ENCODE measurements at regions not wholly inside any gene's neighbourhood (a gene's known extent, or its start where the extent isn't known, plus 50 kb on each side); places are given as distances from the start of the nearest gene placed in this dataset.

- WGBS, 2 donors (ENCODE audit: extremely low coverage in 2 of 2, insufficient read length in 2 of 2, insufficient replicate concordance in 1 of 2) = no CpG with 5 or more reads among the region's 2 CpGs
Observed at GRCh38 chr17:63309021-63309420, 137.1 kb downstream of the CYB561 start.

GRCh38 chr17:63311416-63311937 lies 134.6 kb downstream of the CYB561 start:
- Histone ChIP-seq H4K91ac (ENCODE audit: low read depth, low read length, poor library complexity) (no peak overlapping the region), H3K9me3 (replicated peaks in 1 of 2; ENCODE audit: control insufficient read depth in 2 of 2, insufficient read depth in 1 of 2, low read depth in 1 of 2, low read length in 2 of 2) (peaks cover 0 to 18% of the 10 kb centered on the region in 2 donors), H3K4ac (ENCODE audit: low read length) (no peak overlapping the region), H2AK5ac (ENCODE audit: low read depth, low read length) (no peak overlapping the region), H3K4me1 (ENCODE audit: control insufficient read depth in 2 of 2, insufficient read depth in 1 of 2, low read depth in 1 of 2, low read length in 2 of 2) (no peaks in the 10 kb centered on the region), H2BK120ac (ENCODE audit: low read depth, low read length) (no peak overlapping the region), H3K79me1 (ENCODE audit: low read depth, low read length) (no peaks in the 10 kb centered on the region), H2AFZ (ENCODE audit: low read length) (no peak overlapping the region), H3K23ac (ENCODE audit: low read depth, low read length, poor library complexity) (no peak overlapping the region), H2BK5ac (ENCODE audit: low read length) (no peak overlapping the region), H3K27ac (replicated peaks; ENCODE audit: low read length) (no peak overlapping the region), H3K9ac (ENCODE audit: low read depth, low read length, poor library complexity) (no peak overlapping the region), H3K14ac (ENCODE audit: low read length) (no peak overlapping the region), H2BK15ac (ENCODE audit: low read length) (no peak overlapping the region), H2BK12ac (ENCODE audit: low read length) (no peak overlapping the region), H3K27me3 (ENCODE audit: control insufficient read depth in 3 of 3, insufficient read depth in 3 of 3, low read depth in 1 of 3, low read length in 3 of 3) (peaks cover 0 to 2% (median 0%) of the 10 kb centered on the region in 3 experiments), H4K8ac (ENCODE audit: low read depth, low read length) (no peak overlapping the region), H3K18ac (ENCODE audit: low read length) (no peak overlapping the region), H3K4me3 (ENCODE audit: low read length in 2 of 2) (no peak overlapping the region), H3K4me2 (ENCODE audit: insufficient read depth, low read length, poor library complexity, severe bottlenecking) (no peak overlapping the region), H3K36me3 (replicated peaks in 1 of 2; ENCODE audit: control insufficient read depth in 2 of 2, insufficient read depth in 2 of 2, low read length in 2 of 2) (peaks cover 3 to 31% of the 10 kb centered on the region in 2 donors)
- DNase-seq (ENCODE audit: low spot score) = no peak

More at GRCh38 chr17:63309021-63309420, 137.1 kb downstream of the CYB561 start:
- no peak overlapping the region for H2BK5ac ChIP-seq (ENCODE audit: low read length)
- H3K4me2 ChIP-seq (ENCODE audit: insufficient read depth, low read length, poor library complexity, severe bottlenecking) = no peak overlapping the region
- H4K91ac ChIP-seq (ENCODE audit: low read depth, low read length, poor library complexity) = no peak overlapping the region
- no peak overlapping the region for H4K8ac ChIP-seq (ENCODE audit: low read depth, low read length)
- H3K27ac ChIP-seq (replicated peaks; ENCODE audit: low read length) = no peak overlapping the region
- no peak overlapping the region for H3K4me3 ChIP-seq (ENCODE audit: low read length in 2 of 2)
- no peak overlapping the region for H3K14ac ChIP-seq (ENCODE audit: low read length)
- no peak overlapping the region for H3K18ac ChIP-seq (ENCODE audit: low read length)
- no peak overlapping the region for H2AFZ ChIP-seq (ENCODE audit: low read length)
- no peak overlapping the region for H2BK120ac ChIP-seq (ENCODE audit: low read depth, low read length)
- H2AK5ac ChIP-seq (ENCODE audit: low read depth, low read length) = no peak overlapping the region
- no peaks in the 10 kb centered on the region for H3K79me1 ChIP-seq (ENCODE audit: low read depth, low read length)
- no peak overlapping the region for H2BK15ac ChIP-seq (ENCODE audit: low read length)
- H2BK12ac ChIP-seq (ENCODE audit: low read length) = no peak overlapping the region
- no peak overlapping the region for H3K4ac ChIP-seq (ENCODE audit: low read length)
- H3K27me3 ChIP-seq (ENCODE audit: control insufficient read depth in 3 of 3, insufficient read depth in 3 of 3, low read depth in 1 of 3, low read length in 3 of 3) = peaks cover 0 to 2% (median 0%) of the 10 kb centered on the region in 3 experiments
- peaks cover 1 to 17% of the 10 kb centered on the region in 2 donors for H3K36me3 ChIP-seq (replicated peaks in 1 of 2; ENCODE audit: control insufficient read depth in 2 of 2, insufficient read depth in 2 of 2, low read length in 2 of 2)
- no peak overlapping the region for H3K9ac ChIP-seq (ENCODE audit: low read depth, low read length, poor library complexity)
- no peak overlapping the region for H3K23ac ChIP-seq (ENCODE audit: low read depth, low read length, poor library complexity)
- H3K9me3 ChIP-seq (replicated peaks in 1 of 2; ENCODE audit: control insufficient read depth in 2 of 2, insufficient read depth in 1 of 2, low read depth in 1 of 2, low read length in 2 of 2) = peaks cover 3 to 26% of the 10 kb centered on the region in 2 donors
- no peak for DNase-seq (ENCODE audit: low spot score)
- peaks cover 0 to 2% of the 10 kb centered on the region in 2 donors for H3K4me1 ChIP-seq (ENCODE audit: control insufficient read depth in 2 of 2, insufficient read depth in 1 of 2, low read depth in 1 of 2, low read length in 2 of 2)

- Histone ChIP-seq H3K14ac (ENCODE audit: low read length) (no peak overlapping the region), H3K4me2 (ENCODE audit: insufficient read depth, low read length, poor library complexity, severe bottlenecking) (no peak overlapping the region), H3K36me3 (replicated peaks in 1 of 2; ENCODE audit: control insufficient read depth in 2 of 2, insufficient read depth in 2 of 2, low read length in 2 of 2) (peaks cover 3 to 63% of the 10 kb centered on the region in 2 donors), H3K4ac (ENCODE audit: low read length) (no peak overlapping the region), H4K91ac (ENCODE audit: low read depth, low read length, poor library complexity) (no peak overlapping the region), H3K18ac (ENCODE audit: low read length) (no peak overlapping the region), H3K9ac (ENCODE audit: low read depth, low read length, poor library complexity) (no peak overlapping the region), H2BK5ac (ENCODE audit: low read length) (no peak overlapping the region), H3K23ac (ENCODE audit: low read depth, low read length, poor library complexity) (no peak overlapping the region), H2BK12ac (ENCODE audit: low read length) (no peak overlapping the region), H3K4me1 (ENCODE audit: control insufficient read depth in 2 of 2, insufficient read depth in 1 of 2, low read depth in 1 of 2, low read length in 2 of 2) (no peaks in the 10 kb centered on the region), H3K27me3 (ENCODE audit: control insufficient read depth in 3 of 3, insufficient read depth in 3 of 3, low read depth in 1 of 3, low read length in 3 of 3) (peaks cover 0 to 2% (median 0%) of the 10 kb centered on the region in 3 experiments), H3K9me3 (replicated peaks in 1 of 2; ENCODE audit: control insufficient read depth in 2 of 2, insufficient read depth in 1 of 2, low read depth in 1 of 2, low read length in 2 of 2) (peaks cover 0 to 18% of the 10 kb centered on the region in 2 donors), H4K8ac (ENCODE audit: low read depth, low read length) (no peak overlapping the region), H3K27ac (replicated peaks; ENCODE audit: low read length) (no peak overlapping the region), H3K4me3 (ENCODE audit: low read length in 2 of 2) (no peak overlapping the region), H2BK15ac (ENCODE audit: low read length) (no peak overlapping the region), H3K79me1 (ENCODE audit: low read depth, low read length) (no peaks in the 10 kb centered on the region), H2AFZ (ENCODE audit: low read length) (no peak overlapping the region), H2AK5ac (ENCODE audit: low read depth, low read length) (no peak overlapping the region), H2BK120ac (ENCODE audit: low read depth, low read length) (no peak overlapping the region)
- no CpG with 5 or more reads among the region's 10 CpGs for WGBS, 2 donors (ENCODE audit: extremely low coverage in 2 of 2, insufficient read length in 2 of 2, insufficient replicate concordance in 1 of 2)
- no peak for DNase-seq (ENCODE audit: low spot score)
Observed at GRCh38 chr17:63314761-63315160, 131.3 kb downstream of the CYB561 start.

- H3K4me1 ChIP-seq (ENCODE audit: control insufficient read depth in 2 of 2, insufficient read depth in 1 of 2, low read depth in 1 of 2, low read length in 2 of 2) = no peaks in the 10 kb centered on the region
- no peak for DNase-seq (ENCODE audit: low spot score)
- no peak overlapping the region for H3K18ac ChIP-seq (ENCODE audit: low read length)
- H2BK120ac ChIP-seq (ENCODE audit: low read depth, low read length) = no peak overlapping the region
- no peak overlapping the region for H4K8ac ChIP-seq (ENCODE audit: low read depth, low read length)
- no peak overlapping the region for H2AK5ac ChIP-seq (ENCODE audit: low read depth, low read length)
- H3K27ac ChIP-seq (replicated peaks; ENCODE audit: low read length) = no peak overlapping the region
- no peak overlapping the region for H3K14ac ChIP-seq (ENCODE audit: low read length)
- no peak overlapping the region for H2AFZ ChIP-seq (ENCODE audit: low read length)
- H2BK15ac ChIP-seq (ENCODE audit: low read length) = no peak overlapping the region
- no peaks in the 10 kb centered on the region for H3K79me1 ChIP-seq (ENCODE audit: low read depth, low read length)
- H2BK12ac ChIP-seq (ENCODE audit: low read length) = no peak overlapping the region
- no peak overlapping the region for H3K23ac ChIP-seq (ENCODE audit: low read depth, low read length, poor library complexity)
- no peak overlapping the region for H3K4me3 ChIP-seq (ENCODE audit: low read length in 2 of 2)
- no peak overlapping the region for H2BK5ac ChIP-seq (ENCODE audit: low read length)
- peaks cover 0 to 8% of the 10 kb centered on the region in 2 donors for H3K9me3 ChIP-seq (replicated peaks in 1 of 2; ENCODE audit: control insufficient read depth in 2 of 2, insufficient read depth in 1 of 2, low read depth in 1 of 2, low read length in 2 of 2)
- no peak overlapping the region for H3K4me2 ChIP-seq (ENCODE audit: insufficient read depth, low read length, poor library complexity, severe bottlenecking)
- H3K9ac ChIP-seq (ENCODE audit: low read depth, low read length, poor library complexity) = no peak overlapping the region
- WGBS, 2 donors (ENCODE audit: extremely low coverage in 2 of 2, insufficient read length in 2 of 2, insufficient replicate concordance in 1 of 2) = no CpG with 5 or more reads among the region's 1 CpG
- peaks cover 0 to 2% (median 0%) of the 10 kb centered on the region in 3 experiments for H3K27me3 ChIP-seq (ENCODE audit: control insufficient read depth in 3 of 3, insufficient read depth in 3 of 3, low read depth in 1 of 3, low read length in 3 of 3)
- H4K91ac ChIP-seq (ENCODE audit: low read depth, low read length, poor library complexity) = no peak overlapping the region
- peaks cover 3 to 76% of the 10 kb centered on the region in 2 donors for H3K36me3 ChIP-seq (replicated peaks in 1 of 2; ENCODE audit: control insufficient read depth in 2 of 2, insufficient read depth in 2 of 2, low read length in 2 of 2)
- no peak overlapping the region for H3K4ac ChIP-seq (ENCODE audit: low read length)
Observed at GRCh38 chr17:63316100-63316499, 130.0 kb downstream of the CYB561 start.

Measured in neuronal stem cell (in vitro differentiated cells).